Endothelial cell (in vitro differentiated cells): ENCODE measurements at regions not wholly inside any gene's neighbourhood (a gene's known extent, or its start where the extent isn't known, plus 50 kb on each side); places are given as distances from the start of the nearest gene placed in this dataset.

Source experiments
- DNase-seq: peaks from one replicate; pipeline ENCODE4 v3.0.0; 2021; ENCODE audit warnings: low spot score
- H3K27ac Mint-ChIP-seq: one replicate; pipeline ENCODE4 v1.8.0; 2021; ENCODE audit warnings: mixed read lengths, inconsistent platforms; ENCODE audit not compliant: unreplicated experiment
- H3K27me3 Mint-ChIP-seq: one replicate; pipeline ENCODE4 v1.8.0; 2021; ENCODE audit warnings: mild to moderate bottlenecking, moderate library complexity, mixed read lengths, inconsistent platforms; ENCODE audit not compliant: unreplicated experiment
- H3K36me3 Mint-ChIP-seq: one replicate; pipeline ENCODE4 v1.8.0; 2021; ENCODE audit warnings: mild to moderate bottlenecking, low read depth, mixed read lengths, inconsistent platforms; ENCODE audit not compliant: unreplicated experiment
- H3K4me1 Mint-ChIP-seq: one replicate; pipeline ENCODE4 v1.8.0; 2021; ENCODE audit warnings: mild to moderate bottlenecking, mixed read lengths, inconsistent platforms; ENCODE audit not compliant: unreplicated experiment
- H3K4me3 Mint-ChIP-seq: one replicate; pipeline ENCODE4 v1.8.0; 2021; ENCODE audit warnings: mild to moderate bottlenecking, mixed read lengths, inconsistent platforms; ENCODE audit not compliant: unreplicated experiment
- H3K9me3 Mint-ChIP-seq: one replicate; pipeline ENCODE4 v1.8.0; 2021; ENCODE audit warnings: mixed read lengths, inconsistent platforms; ENCODE audit not compliant: unreplicated experiment
- CTCF ChIP-seq: fragments of 200-600 bp; sonication (generic); IDR thresholded peaks from one replicate; pipeline ENCODE4 v1.5.0; 2021; ENCODE audit warnings: antibody characterized with exemption; ENCODE audit not compliant: unreplicated experiment

GRCh38 chr6:222468-222867, 69.8 kb upstream of the DUSP22 start:
- no peak for DNase-seq
- Mint-ChIP-seq H3K27ac (no peak overlapping the region), H3K4me1 (peaks cover 11% of the 10 kb centered on the region)

GRCh38 chr6:223136-223535, 69.2 kb upstream of the DUSP22 start:
- Mint-ChIP-seq H3K4me3 (no peak overlapping the region), H3K9me3 (no peaks in the 10 kb centered on the region), H3K4me1 (peaks cover 11% of the 10 kb centered on the region), H3K27me3 (peaks cover 2% of the 10 kb centered on the region), H3K36me3 (no peaks in the 10 kb centered on the region), H3K27ac (no peak overlapping the region)
- no peak for TF ChIP-seq CTCF
- DNase-seq: no peak

More at GRCh38 chr6:222468-222867, 69.8 kb upstream of the DUSP22 start:
- Mint-ChIP-seq H3K36me3 (no peaks in the 10 kb centered on the region), H3K4me3 (no peak overlapping the region), H3K9me3 (no peaks in the 10 kb centered on the region), H3K27me3 (peaks cover 3% of the 10 kb centered on the region)
- TF ChIP-seq CTCF: no peak

GRCh38 chr6:223763-224162, 68.5 kb upstream of the DUSP22 start:
- Mint-ChIP-seq H3K4me1 (peaks cover 11% of the 10 kb centered on the region), H3K36me3 (no peaks in the 10 kb centered on the region), H3K27me3 (peaks cover 2% of the 10 kb centered on the region), H3K27ac (no peak overlapping the region), H3K9me3 (no peaks in the 10 kb centered on the region), H3K4me3 (no peak overlapping the region)
- no peak for TF ChIP-seq CTCF
- DNase-seq: no peak

GRCh38 chr6:224350-224749, 67.9 kb upstream of the DUSP22 start:
- no peak overlapping the region for H3K27ac Mint-ChIP-seq
- H3K27me3 Mint-ChIP-seq: peaks cover 2% of the 10 kb centered on the region
- no peaks in the 10 kb centered on the region for H3K9me3 Mint-ChIP-seq
- H3K4me1 Mint-ChIP-seq: peaks cover 11% of the 10 kb centered on the region
- H3K36me3 Mint-ChIP-seq: no peaks in the 10 kb centered on the region
- H3K4me3 Mint-ChIP-seq: no peak overlapping the region
- TF ChIP-seq CTCF: no peak
- no peak for DNase-seq

- peak; percentile 23 for DNase-seq
- H3K9me3 Mint-ChIP-seq: no peaks in the 10 kb centered on the region
- TF ChIP-seq CTCF: no peak
Observed at GRCh38 chr6:225121-225721, 67.1 kb upstream of the DUSP22 start.

More at GRCh38 chr6:225121-225721, 67.1 kb upstream of the DUSP22 start:
- H3K4me1 Mint-ChIP-seq: peaks cover 11% of the 10 kb centered on the region
- no peaks in the 10 kb centered on the region for H3K36me3 Mint-ChIP-seq
- H3K4me3 Mint-ChIP-seq: no peak overlapping the region
- peak overlapping the region; percentile 18 for H3K27ac Mint-ChIP-seq
- no peaks in the 10 kb centered on the region for H3K27me3 Mint-ChIP-seq
